SK-N-SH treated with all-trans-retinoic acid at 6 μM for 48 hours (cell line): ENCODE measurements at regions not wholly inside any gene's neighbourhood (a gene's known extent, or its start where the extent isn't known, plus 50 kb on each side); places are given as distances from the start of the nearest gene placed in this dataset.

Experiments used
- ESRRG ChIP-seq: fragments of 250-450 bp; sonication (Bioruptor Pico); IDR thresholded peaks from 2 replicates; pipeline ENCODE4 v1.6.1; 2021; ENCODE audit warnings: mild to moderate bottlenecking
- GLIS3 ChIP-seq: fragments of 250-450 bp; sonication (Bioruptor Pico); IDR thresholded peaks from 2 replicates; pipeline ENCODE4 v1.5.0; 2020; ENCODE audit warnings: mild to moderate bottlenecking, moderate library complexity
- RARB ChIP-seq: fragments of 250-450 bp; sonication (Bioruptor Pico); IDR thresholded peaks from 2 replicates; pipeline ENCODE4 v1.8.0; 2021; ENCODE audit warnings: mild to moderate bottlenecking, moderate library complexity
- TOX ChIP-seq: fragments of 250-450 bp; sonication (Bioruptor Pico); IDR thresholded peaks from 2 replicates; pipeline ENCODE4 v1.8.0; 2021; ENCODE audit warnings: mild to moderate bottlenecking, moderate library complexity, borderline replicate concordance
- ZNF70 ChIP-seq: fragments of 450-650 bp; formaldehyde crosslinking; IDR thresholded peaks from 2 replicates; pipeline ENCODE4 v1.5.0; 2020; ENCODE audit warnings: mild to moderate bottlenecking, moderate library complexity
- TF ChIP-seq, protein P1 (sequence below): fragments of 250-450 bp; sonication (Bioruptor Pico); IDR thresholded peaks from 2 replicates; pipeline ENCODE4 v1.5.1; 2020; ENCODE audit warnings: low read depth, mild to moderate bottlenecking, moderate library complexity
- TF ChIP-seq, protein P2 (sequence below): fragments of 250-450 bp; sonication (Bioruptor Pico); IDR thresholded peaks from 2 replicates; pipeline ENCODE4 v1.8.0; 2020; ENCODE audit warnings: mild to moderate bottlenecking, moderate library complexity, borderline replicate concordance
- TF ChIP-seq, protein P3 (sequence below): fragments of 250-450 bp; sonication (Bioruptor Pico); IDR thresholded peaks from 2 replicates; pipeline ENCODE4 v1.8.0; 2021; ENCODE audit warnings: low read depth, mild to moderate bottlenecking, moderate library complexity, borderline replicate concordance

DNA sequence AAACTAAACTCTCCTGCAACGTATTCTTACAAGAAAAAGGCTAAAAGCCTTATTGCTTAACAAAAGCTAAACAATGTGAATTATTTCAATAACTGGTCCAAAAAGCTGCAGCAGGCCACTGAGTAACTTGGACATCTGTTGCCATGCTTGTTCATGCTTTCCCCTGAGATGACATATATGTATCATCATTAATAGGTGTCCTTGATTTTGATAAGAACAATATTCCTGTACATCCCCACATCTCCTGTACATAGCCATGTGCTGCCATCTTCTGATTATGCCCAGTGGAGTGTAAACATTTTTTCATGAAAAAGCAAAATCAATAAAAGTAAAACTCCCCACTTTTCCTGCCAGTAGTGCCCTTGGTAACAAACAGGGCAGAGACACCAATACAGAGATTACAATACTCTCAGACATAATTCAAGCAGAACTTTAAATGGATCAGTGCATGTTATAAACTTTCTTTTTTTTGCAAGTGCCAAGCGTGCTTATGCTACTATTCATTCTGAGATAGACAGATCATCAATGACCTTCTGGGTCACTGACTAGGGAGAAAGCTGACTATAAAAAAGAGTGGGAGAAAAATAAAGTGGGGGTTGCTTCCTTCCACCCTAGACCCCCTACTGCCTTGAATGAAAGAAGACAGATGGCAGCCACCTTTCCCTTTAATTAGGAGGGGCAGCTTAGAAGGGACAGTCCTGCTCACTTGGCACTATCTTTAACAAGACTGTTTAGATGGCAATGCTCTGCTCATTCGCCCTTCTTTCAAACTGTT is 205.5 kb upstream of the KLF14 start:
- TF ChIP-seq, protein P1, sequence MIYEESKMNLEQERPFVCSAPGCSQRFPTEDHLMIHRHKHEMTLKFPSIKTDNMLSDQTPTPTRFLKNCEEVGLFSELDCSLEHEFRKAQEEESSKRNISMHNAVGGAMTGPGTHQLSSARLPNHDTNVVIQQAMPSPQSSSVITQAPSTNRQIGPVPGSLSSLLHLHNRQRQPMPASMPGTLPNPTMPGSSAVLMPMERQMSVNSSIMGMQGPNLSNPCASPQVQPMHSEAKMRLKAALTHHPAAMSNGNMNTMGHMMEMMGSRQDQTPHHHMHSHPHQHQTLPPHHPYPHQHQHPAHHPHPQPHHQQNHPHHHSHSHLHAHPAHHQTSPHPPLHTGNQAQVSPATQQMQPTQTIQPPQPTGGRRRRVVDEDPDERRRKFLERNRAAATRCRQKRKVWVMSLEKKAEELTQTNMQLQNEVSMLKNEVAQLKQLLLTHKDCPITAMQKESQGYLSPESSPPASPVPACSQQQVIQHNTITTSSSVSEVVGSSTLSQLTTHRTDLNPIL, result no peak
- TF ChIP-seq, protein P2, sequence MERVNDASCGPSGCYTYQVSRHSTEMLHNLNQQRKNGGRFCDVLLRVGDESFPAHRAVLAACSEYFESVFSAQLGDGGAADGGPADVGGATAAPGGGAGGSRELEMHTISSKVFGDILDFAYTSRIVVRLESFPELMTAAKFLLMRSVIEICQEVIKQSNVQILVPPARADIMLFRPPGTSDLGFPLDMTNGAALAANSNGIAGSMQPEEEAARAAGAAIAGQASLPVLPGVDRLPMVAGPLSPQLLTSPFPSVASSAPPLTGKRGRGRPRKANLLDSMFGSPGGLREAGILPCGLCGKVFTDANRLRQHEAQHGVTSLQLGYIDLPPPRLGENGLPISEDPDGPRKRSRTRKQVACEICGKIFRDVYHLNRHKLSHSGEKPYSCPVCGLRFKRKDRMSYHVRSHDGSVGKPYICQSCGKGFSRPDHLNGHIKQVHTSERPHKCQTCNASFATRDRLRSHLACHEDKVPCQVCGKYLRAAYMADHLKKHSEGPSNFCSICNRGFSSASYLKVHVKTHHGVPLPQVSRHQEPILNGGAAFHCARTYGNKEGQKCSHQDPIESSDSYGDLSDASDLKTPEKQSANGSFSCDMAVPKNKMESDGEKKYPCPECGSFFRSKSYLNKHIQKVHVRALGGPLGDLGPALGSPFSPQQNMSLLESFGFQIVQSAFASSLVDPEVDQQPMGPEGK (CRISPR knock-in tag), result no peak
- TF ChIP-seq ZNF70 (CRISPR knock-in tag) (no peak), TOX (CRISPR knock-in tag) (no peak), GLIS3 (CRISPR knock-in tag) (no peak), RARB (CRISPR knock-in tag) (no peak), ESRRG (CRISPR knock-in tag) (no peak)
- TF ChIP-seq, protein P3, sequence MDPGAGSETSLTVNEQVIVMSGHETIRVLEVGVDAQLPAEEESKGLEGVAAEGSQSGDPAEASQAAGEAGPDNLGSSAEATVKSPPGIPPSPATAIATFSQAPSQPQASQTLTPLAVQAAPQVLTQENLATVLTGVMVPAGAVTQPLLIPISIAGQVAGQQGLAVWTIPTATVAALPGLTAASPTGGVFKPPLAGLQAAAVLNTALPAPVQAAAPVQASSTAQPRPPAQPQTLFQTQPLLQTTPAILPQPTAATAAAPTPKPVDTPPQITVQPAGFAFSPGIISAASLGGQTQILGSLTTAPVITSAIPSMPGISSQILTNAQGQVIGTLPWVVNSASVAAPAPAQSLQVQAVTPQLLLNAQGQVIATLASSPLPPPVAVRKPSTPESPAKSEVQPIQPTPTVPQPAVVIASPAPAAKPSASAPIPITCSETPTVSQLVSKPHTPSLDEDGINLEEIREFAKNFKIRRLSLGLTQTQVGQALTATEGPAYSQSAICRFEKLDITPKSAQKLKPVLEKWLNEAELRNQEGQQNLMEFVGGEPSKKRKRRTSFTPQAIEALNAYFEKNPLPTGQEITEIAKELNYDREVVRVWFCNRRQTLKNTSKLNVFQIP, result no peak
